Vagina (tissue), 2 donors: ENCODE measurements at regions not wholly inside any gene's neighbourhood (a gene's known extent, or its start where the extent isn't known, plus 50 kb on each side); places are given as distances from the start of the nearest gene placed in this dataset.

Experiments
- DNase-seq, 2 donors: peaks; one replicate each; pipeline ENCODE4 v3.0.0-alpha.2; 2017; ENCODE audit errors: extremely low spot score in 2 of 2
- H3K27ac ChIP-seq: fragments of 200-600 bp; sonication (generic); one replicate; pipeline ENCODE4 v1.5.1; 2019
- H3K27me3 ChIP-seq: fragments of 200-600 bp; sonication (generic); one replicate; pipeline ENCODE4 v1.5.1; 2019
- H3K36me3 ChIP-seq, 2 donors: fragments of 200-600 bp; sonication (generic); one replicate each; pipeline ENCODE4 v1.5.1; 2017 to 2019
- H3K4me1 ChIP-seq: fragments of 200-600 bp; sonication (generic); one replicate; pipeline ENCODE4 v1.5.1; 2019
- H3K4me3 ChIP-seq, 2 donors: fragments of 200-600 bp; sonication (generic); 1 replicate in 1 of 2; 2 replicates in 1 of 2; pipeline ENCODE4 v1.5.1; 2016 to 2019
- H3K9me3 ChIP-seq: fragments of 200-600 bp; sonication (generic); one replicate; pipeline ENCODE4 v1.5.1; 2019
- POLR2A ChIP-seq, 2 donors: fragments of 450-650 bp; IDR thresholded peaks; one replicate each; pipeline ENCODE4 v1.6.1; 2017; ENCODE audit warnings: antibody characterized with exemption in 2 of 2, mild to moderate bottlenecking in 2 of 2, moderate library complexity in 2 of 2
- POLR2AphosphoS5 ChIP-seq, 2 donors: sonication (generic); formaldehyde crosslinking; IDR thresholded peaks; one replicate each; pipeline ENCODE4 v1.9.0; 2017; ENCODE audit warnings: antibody characterized with exemption in 2 of 2, mild to moderate bottlenecking in 2 of 2, low read depth in 1 of 2; ENCODE audit not compliant: insufficient read depth in 1 of 2
- intact Hi-C: fragments of 100-400 bp; cut with DNase I; formaldehyde crosslinking; loops from one replicate; pipeline ENCODE4 v1.15.1; 2023
- TF ChIP-seq, protein P1 (sequence below), 3 experiments: fragments of 450-650 bp in 2 of 3; fragments of 200-600 bp in 1 of 3; sonication (generic) in 1 of 3; IDR thresholded peaks; one replicate each; pipeline ENCODE4 v1.5.1; 2017 to 2019; ENCODE audit warnings: antibody characterized with exemption in 3 of 3, mild to moderate bottlenecking in 2 of 3, moderate library complexity in 2 of 3

DNA sequence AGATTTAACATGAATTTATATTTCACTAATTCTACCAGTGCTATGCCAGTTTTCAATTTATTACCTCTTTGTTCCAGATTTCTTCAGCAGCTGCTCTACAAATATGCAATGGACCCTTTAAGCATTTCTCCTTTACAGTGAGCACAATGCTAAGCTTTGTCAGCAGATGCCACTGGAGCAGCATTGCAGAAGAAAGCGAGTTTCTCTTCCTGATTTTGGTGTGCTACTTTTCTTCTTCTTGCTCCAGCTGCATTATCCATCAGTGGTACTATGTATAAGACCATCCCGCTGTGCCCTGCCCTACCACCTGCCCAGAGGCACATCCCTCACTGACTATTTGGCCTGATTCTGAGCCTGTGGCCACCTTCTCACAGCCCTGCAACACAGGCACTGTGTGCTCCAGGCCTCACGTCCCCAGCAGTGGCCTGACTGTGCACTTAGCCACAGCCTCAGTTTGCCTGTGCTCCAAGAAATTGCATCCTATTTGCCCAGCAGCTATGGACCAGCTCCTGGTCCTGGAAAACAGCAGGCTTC lies 84.1 kb downstream of the TNFAIP3 start:
- H3K4me3 ChIP-seq: no peak overlapping the region
- no peaks in the 10 kb centered on the region for H3K4me1 ChIP-seq
- intact Hi-C loops: no loop called here
- DNase-seq: no peak
- TF ChIP-seq POLR2A (IDR thresholded peaks at IDR 0.05): no peak
- no peak for TF ChIP-seq POLR2AphosphoS5 (IDR thresholded peaks at IDR 0.05; ENCODE audit: insufficient read depth in 1 of 2, low read depth in 1 of 2)
- TF ChIP-seq, protein P1, sequence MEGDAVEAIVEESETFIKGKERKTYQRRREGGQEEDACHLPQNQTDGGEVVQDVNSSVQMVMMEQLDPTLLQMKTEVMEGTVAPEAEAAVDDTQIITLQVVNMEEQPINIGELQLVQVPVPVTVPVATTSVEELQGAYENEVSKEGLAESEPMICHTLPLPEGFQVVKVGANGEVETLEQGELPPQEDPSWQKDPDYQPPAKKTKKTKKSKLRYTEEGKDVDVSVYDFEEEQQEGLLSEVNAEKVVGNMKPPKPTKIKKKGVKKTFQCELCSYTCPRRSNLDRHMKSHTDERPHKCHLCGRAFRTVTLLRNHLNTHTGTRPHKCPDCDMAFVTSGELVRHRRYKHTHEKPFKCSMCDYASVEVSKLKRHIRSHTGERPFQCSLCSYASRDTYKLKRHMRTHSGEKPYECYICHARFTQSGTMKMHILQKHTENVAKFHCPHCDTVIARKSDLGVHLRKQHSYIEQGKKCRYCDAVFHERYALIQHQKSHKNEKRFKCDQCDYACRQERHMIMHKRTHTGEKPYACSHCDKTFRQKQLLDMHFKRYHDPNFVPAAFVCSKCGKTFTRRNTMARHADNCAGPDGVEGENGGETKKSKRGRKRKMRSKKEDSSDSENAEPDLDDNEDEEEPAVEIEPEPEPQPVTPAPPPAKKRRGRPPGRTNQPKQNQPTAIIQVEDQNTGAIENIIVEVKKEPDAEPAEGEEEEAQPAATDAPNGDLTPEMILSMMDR (IDR thresholded peaks at IDR 0.05): no peak
- H3K36me3 ChIP-seq: no peaks in the 10 kb centered on the region
- no peaks in the 10 kb centered on the region for H3K27me3 ChIP-seq
- H3K27ac ChIP-seq: no peak overlapping the region
- H3K9me3 ChIP-seq: no peaks in the 10 kb centered on the region

DNA sequence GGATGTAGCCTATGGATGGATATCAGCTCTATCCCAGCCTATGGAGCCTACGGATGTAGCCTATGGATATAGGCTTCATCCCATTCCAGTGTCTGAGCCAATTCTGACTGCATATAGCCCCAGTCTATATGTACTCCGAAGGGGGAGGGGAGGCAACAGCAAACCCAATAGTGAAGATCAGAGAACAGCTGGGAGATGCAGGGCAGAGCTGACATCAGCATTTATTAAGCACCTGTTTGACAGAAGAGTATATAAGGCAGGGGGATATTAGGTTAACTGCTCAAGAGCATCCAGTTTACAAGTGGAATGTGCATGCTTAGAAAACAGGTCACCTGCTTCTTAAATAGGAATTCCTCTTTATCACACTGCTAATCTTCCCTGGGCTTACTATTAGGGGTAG lies 85.2 kb downstream of the TNFAIP3 start:
- intact Hi-C loops: no loop called here

DNA sequence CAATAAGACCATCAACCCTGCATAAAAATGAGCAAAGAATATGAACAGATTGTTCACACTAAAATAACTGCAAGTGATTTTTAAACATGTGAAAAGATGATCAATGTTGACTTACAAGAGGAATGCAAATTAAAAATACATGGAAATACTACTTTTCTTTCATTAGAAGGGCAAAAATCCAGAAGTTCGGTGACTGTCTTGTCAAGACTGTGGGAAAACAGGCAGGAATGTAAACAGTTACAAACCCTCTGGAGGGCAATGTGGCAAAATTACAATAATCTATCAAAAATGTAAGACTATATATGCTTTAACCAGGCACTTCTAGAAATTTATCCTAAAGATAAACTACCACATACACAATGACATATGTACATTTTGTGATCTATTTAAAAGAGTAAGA lies 86.7 kb downstream of the TNFAIP3 start:
- DNase-seq: no peak
- intact Hi-C loops: no loop called here
- Histone ChIP-seq H3K9me3 (no peaks in the 10 kb centered on the region), H3K27ac (no peak overlapping the region), H3K4me3 (no peak overlapping the region), H3K36me3 (no peaks in the 10 kb centered on the region), H3K27me3 (no peaks in the 10 kb centered on the region), H3K4me1 (peaks cover 9% of the 10 kb centered on the region)
- TF ChIP-seq, protein P1 (IDR thresholded peaks at IDR 0.05): no peak
- TF ChIP-seq POLR2A (IDR thresholded peaks at IDR 0.05): no peak
- no peak for TF ChIP-seq POLR2AphosphoS5 (IDR thresholded peaks at IDR 0.05; ENCODE audit: insufficient read depth in 1 of 2, low read depth in 1 of 2)

More for the DNA sequence above, 85.2 kb downstream of the TNFAIP3 start:
- no peaks in the 10 kb centered on the region for H3K27me3 ChIP-seq
- H3K27ac ChIP-seq: no peak overlapping the region
- no peaks in the 10 kb centered on the region for H3K4me1 ChIP-seq
- no peaks in the 10 kb centered on the region for H3K9me3 ChIP-seq
- no peaks in the 10 kb centered on the region for H3K36me3 ChIP-seq
- DNase-seq: no peak
- H3K4me3 ChIP-seq: no peak overlapping the region
- TF ChIP-seq, protein P1 (IDR thresholded peaks at IDR 0.05): no peak
- no peak for TF ChIP-seq POLR2AphosphoS5 (IDR thresholded peaks at IDR 0.05; ENCODE audit: insufficient read depth in 1 of 2, low read depth in 1 of 2)
- TF ChIP-seq POLR2A (IDR thresholded peaks at IDR 0.05): no peak

DNA sequence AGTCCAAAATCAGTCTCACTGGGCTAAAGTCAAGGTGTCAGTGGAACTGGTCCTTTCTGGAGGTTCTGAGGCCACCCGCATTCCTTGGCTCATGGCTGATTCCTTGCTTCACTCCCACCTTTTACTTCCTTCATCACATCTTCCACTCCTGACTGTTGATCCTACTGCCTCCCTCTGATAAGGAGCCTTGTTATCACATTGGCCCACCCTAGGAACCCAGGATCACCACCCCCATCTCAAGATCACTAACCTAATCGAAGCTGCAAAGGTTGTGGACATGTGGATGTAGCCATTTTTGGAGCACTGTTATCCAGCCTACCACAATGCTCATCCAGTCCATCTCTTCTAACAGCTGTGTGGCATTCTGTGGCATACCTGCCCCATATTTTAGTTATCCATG lies 87.2 kb downstream of the TNFAIP3 start:
- no peaks in the 10 kb centered on the region for H3K36me3 ChIP-seq
- H3K9me3 ChIP-seq: no peaks in the 10 kb centered on the region
- DNase-seq: no peak
- H3K27ac ChIP-seq: no peak overlapping the region
- no peak for TF ChIP-seq POLR2AphosphoS5 (IDR thresholded peaks at IDR 0.05; ENCODE audit: insufficient read depth in 1 of 2, low read depth in 1 of 2)
- TF ChIP-seq POLR2A (IDR thresholded peaks at IDR 0.05): no peak
- TF ChIP-seq, protein P1 (IDR thresholded peaks at IDR 0.05): no peak
- peaks cover 9% of the 10 kb centered on the region for H3K4me1 ChIP-seq
- no peaks in the 10 kb centered on the region for H3K27me3 ChIP-seq
- no peak overlapping the region for H3K4me3 ChIP-seq
- intact Hi-C loops: no loop called here

DNA sequence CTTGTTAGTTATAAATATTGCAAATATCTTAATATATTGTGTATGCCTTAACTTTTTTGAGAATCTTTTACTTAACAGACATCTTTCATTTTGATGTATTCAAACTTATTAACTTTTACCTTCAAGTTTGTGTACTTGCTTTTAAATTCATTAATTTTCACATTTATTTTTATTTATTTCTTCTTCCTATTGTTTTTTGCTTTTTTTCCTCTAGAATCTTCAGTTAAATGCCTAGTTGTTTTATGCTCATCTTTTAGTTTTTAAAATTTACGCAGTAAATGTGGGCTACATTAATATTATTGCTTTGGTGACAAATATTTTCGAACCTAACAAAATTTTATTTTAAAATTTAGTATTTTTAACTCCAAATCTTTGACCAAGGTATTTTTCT lies 89.0 kb downstream of the TNFAIP3 start:
- peaks cover 9% of the 10 kb centered on the region for H3K4me1 ChIP-seq
- intact Hi-C loops: no loop called here
- no peaks in the 10 kb centered on the region for H3K36me3 ChIP-seq
- no peaks in the 10 kb centered on the region for H3K27me3 ChIP-seq
- H3K4me3 ChIP-seq: no peak overlapping the region
- no peak for TF ChIP-seq POLR2A (IDR thresholded peaks at IDR 0.05)
- TF ChIP-seq POLR2AphosphoS5 (IDR thresholded peaks at IDR 0.05; ENCODE audit: insufficient read depth in 1 of 2, low read depth in 1 of 2): no peak
- DNase-seq: no peak
- no peak overlapping the region for H3K27ac ChIP-seq
- H3K9me3 ChIP-seq: no peaks in the 10 kb centered on the region
